HG03095 (cell line): ENCODE measurements at regions not wholly inside any gene's neighbourhood (a gene's known extent, or its start where the extent isn't known, plus 50 kb on each side); places are given as distances from the start of the nearest gene placed in this dataset.
"Not testable (repeated sequence)": the region's sequence is repeated elsewhere in the genome, so short reads cannot be mapped to it uniquely, and the experiment has no call there.

Experiments used
- ATAC-seq: cut with Tn5 transposase; IDR thresholded peaks from one replicate; pipeline ENCODE4 v1.9.1; 2021; ENCODE audit warnings: moderate library complexity; ENCODE audit not compliant: unreplicated experiment

- no peak for ATAC-seq
These were observed 225.7 kb upstream of the SULF2 start for GRCh38 chr20:48011025-48011424.

- ATAC-seq = no peak
These were observed 225.3 kb upstream of the SULF2 start for GRCh38 chr20:48010623-48011022.

- no peak for ATAC-seq
These were observed 223.7 kb upstream of the SULF2 start for GRCh38 chr20:48008850-48009515.

GRCh38 chr20:48007351-48007750, 222.1 kb upstream of the SULF2 start:
- no peak for ATAC-seq

GRCh38 chr20:48006036-48006833, 221.0 kb upstream of the SULF2 start:
- no peak for ATAC-seq

GRCh38 chr20:48003021-48003420, 217.7 kb upstream of the SULF2 start:
- no peak for ATAC-seq

- peak; percentile 74 for ATAC-seq
These were observed 217.3 kb upstream of the SULF2 start for GRCh38 chr20:48002517-48002970.

GRCh38 chr20:47999166-47999565, 213.9 kb upstream of the SULF2 start:
- ATAC-seq = no peak

GRCh38 chr20:47998736-47999135, 213.5 kb upstream of the SULF2 start:
- ATAC-seq = no peak

GRCh38 chr20:47995661-47996060, 210.4 kb upstream of the SULF2 start:
- no peak for ATAC-seq

GRCh38 chr20:47993817-47994216, 208.5 kb upstream of the SULF2 start:
- no peak for ATAC-seq

- no peak for ATAC-seq
These were observed 207.9 kb upstream of the SULF2 start for GRCh38 chr20:47993035-47993755.

- ATAC-seq = no peak
These were observed 206.7 kb upstream of the SULF2 start for GRCh38 chr20:47991875-47992488.

GRCh38 chr20:47990507-47991150, 205.3 kb upstream of the SULF2 start:
- no peak for ATAC-seq

GRCh38 chr20:47989957-47990356, 204.7 kb upstream of the SULF2 start:
- ATAC-seq = no peak

GRCh38 chr20:47988676-47989075, 203.4 kb upstream of the SULF2 start:
- ATAC-seq = no peak

GRCh38 chr20:47985092-47985850, 200.0 kb upstream of the SULF2 start:
- no peak for ATAC-seq

GRCh38 chr20:47984437-47984836, 199.2 kb upstream of the SULF2 start:
- no peak for ATAC-seq

GRCh38 chr20:47983642-47984041, 198.4 kb upstream of the SULF2 start:
- not testable (repeated sequence) for ATAC-seq
